NCI-H146 (cell line): ENCODE measurements at regions not wholly inside any gene's neighbourhood (a gene's known extent, or its start where the extent isn't known, plus 50 kb on each side); places are given as distances from the start of the nearest gene placed in this dataset.
"Not testable (repeated sequence)": the region's sequence is repeated elsewhere in the genome, so short reads cannot be mapped to it uniquely, and the experiment has no call there.

ENCODE experiments used
- DNase-seq: peaks from one replicate; lab custom pipeline; 2025; lab: John Stamatoyannopoulos, UW

- DNase-seq: no peak
Observed at GRCh38 chr7:56219017-56219416, 102.8 kb upstream of the NUPR2 start.

GRCh38 chr7:56218510-56218909 is 102.3 kb upstream of the NUPR2 start:
- no peak for DNase-seq

- no peak for DNase-seq
Observed at GRCh38 chr7:56213574-56213973, 97.4 kb upstream of the NUPR2 start.

DNA sequence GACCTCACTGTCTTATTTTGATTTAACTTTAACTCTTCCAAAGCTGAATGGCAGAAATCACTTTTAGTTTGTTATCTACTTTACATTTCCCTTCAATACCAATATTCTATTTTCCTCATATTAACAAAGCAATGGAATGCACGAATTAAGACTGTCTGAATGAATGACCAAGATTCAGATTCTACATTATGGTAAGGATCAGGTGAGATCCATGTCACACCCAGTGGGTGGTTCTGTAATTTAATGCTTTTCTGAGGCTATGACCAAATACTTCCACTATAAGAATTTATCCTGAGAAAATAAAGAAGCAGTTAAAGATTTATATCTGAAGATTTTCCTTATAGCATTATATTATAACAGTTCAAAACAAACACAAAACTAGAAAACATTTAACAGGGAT is 90.2 kb upstream of the NUPR2 start:
- no peak for DNase-seq

GRCh38 chr7:56199639-56200038 is 83.4 kb upstream of the NUPR2 start:
- DNase-seq: no peak

DNA sequence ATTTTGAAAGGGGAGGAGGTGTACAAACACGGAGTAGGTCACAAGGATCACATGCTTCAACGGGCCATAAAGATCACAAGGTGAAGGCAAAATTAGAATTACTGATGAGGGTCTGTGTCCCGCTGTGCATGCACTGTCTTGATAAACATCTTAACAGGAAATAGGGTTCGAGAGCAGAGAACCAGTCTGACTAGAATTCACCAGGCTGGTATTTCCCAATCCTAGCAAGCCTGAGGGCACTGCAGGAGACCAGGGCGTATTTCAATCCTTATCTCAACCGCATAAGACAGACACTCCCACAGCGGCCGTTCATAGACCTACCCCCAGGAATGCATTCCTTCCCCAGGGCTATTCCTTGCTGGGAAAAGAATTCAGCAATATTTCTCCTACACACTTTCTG is 80.0 kb upstream of the NUPR2 start:
- not testable (repeated sequence) for DNase-seq

GRCh38 chr7:56188823-56189346 is 72.7 kb upstream of the NUPR2 start:
- DNase-seq: no peak

DNA sequence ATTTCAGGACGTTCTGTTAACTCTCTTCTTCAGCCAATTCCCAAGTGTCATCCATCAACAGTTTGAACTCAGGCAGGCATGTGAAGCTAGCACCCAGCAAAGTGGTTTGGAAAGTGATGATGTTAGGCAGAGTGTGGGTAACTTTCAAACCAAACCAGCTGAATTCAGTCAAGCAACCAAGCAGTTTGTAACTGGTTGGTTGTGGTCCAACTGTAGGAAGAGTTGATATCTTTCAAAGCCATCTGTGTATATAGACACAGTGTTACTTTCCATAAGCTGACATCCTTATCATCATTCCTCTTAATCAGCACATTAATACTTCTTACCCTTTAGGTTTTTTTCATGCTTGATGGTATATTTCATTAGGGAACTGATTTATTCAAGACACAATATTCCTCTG is 72.2 kb upstream of the NUPR2 start:
- DNase-seq: no peak

GRCh38 chr7:56181010-56181409 is 64.8 kb upstream of the NUPR2 start:
- DNase-seq: no peak

- no peak for DNase-seq
Observed at GRCh38 chr7:56175771-56176170, 59.6 kb upstream of the NUPR2 start.

DNA sequence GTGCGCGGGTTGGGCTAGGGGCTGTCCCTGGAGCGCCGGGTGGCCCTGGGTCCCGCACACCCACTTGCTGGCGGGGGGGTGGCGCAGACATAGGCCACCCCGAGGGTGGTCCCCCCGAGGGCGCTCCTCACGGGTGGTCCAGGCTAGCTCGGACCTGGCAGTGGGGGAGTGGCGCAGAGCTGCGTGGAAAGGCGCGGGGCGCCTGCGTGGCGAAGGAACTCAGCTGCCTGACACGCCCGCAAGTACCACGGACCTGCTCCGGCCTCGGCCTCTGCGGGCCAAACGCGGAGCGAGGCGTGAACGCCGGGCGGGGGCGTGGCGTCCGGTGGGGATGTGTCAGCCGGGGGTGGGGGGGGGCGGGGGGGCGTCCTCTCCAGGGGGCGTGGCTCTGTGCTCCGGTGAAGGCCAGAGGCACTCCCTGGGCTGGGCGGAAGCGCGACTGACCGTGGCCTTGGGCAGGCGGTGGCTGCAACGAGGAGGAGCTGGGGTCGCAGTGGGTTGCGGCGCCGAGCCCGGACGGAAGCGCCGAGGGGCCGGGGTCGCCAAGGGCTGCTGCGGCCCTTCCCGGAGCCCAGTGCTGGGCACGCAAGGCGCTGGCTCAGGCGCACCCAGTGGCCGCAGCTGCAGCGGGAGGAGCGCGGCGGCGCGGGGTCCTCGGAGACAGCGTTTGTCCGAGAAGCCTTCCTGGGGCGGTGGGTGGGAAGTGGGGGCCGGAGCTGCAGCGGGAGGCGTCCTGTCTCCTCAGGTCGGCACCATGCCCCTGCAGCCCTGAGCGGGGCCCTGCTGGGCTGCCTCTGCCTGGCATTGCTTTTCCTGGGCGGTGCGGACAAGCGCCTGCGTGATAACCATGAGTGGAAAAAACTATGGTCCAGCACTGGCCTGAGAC is 58.9 kb upstream of the NUPR2 start:
- DNase-seq: no peak

GRCh38 chr7:56174346-56174874 is 58.2 kb upstream of the NUPR2 start:
- no peak for DNase-seq
